SK-N-SH (cell line): ENCODE measurements at regions not wholly inside any gene's neighbourhood (a gene's known extent, or its start where the extent isn't known, plus 50 kb on each side); places are given as distances from the start of the nearest gene placed in this dataset.

Experiments used
- CHD2 ChIP-seq: fragments of 150-350 bp; IDR thresholded peaks from 2 replicates; pipeline ENCODE4 v1.6.1; 2018; ENCODE audit warnings: low read length; ENCODE audit not compliant: partially characterized antibody
- EP300 ChIP-seq, 2 experiments: IDR thresholded peaks; 2 replicates each; pipeline versions ENCODE4 v1.4.0 to v1.6.1; 2012; ENCODE audit warnings: borderline replicate concordance in 1 of 2, low read depth in 1 of 2, low read length in 1 of 2
- EZH2phosphoT487 ChIP-seq: fragments of 200-600 bp; sonication (generic); IDR thresholded peaks from 2 replicates; pipeline ENCODE4 v1.6.1; 2017; ENCODE audit warnings: low read depth, mixed run types, mild to moderate bottlenecking, antibody characterized with exemption, moderate library complexity, borderline replicate concordance
- FOSL2 ChIP-seq: IDR thresholded peaks from 2 replicates; pipeline ENCODE4 v1.4.0; 2012; ENCODE audit warnings: low read depth, mild to moderate bottlenecking, moderate library complexity, borderline replicate concordance
- FOXJ3 ChIP-seq: sonication (generic); formaldehyde crosslinking; IDR thresholded peaks from 2 replicates; pipeline ENCODE4 v1.5.1; 2020; ENCODE audit warnings: mild to moderate bottlenecking, missing genetic modification reagents
- FOXM1 ChIP-seq: IDR thresholded peaks from 2 replicates; pipeline ENCODE4 v1.4.0; 2012; ENCODE audit warnings: low read depth, mild to moderate bottlenecking
- JUND ChIP-seq: IDR thresholded peaks from 2 replicates; pipeline ENCODE4 v1.4.0; 2012
- NFIC ChIP-seq: IDR thresholded peaks from 2 replicates; pipeline ENCODE4 v1.4.0; 2012; ENCODE audit warnings: borderline replicate concordance
- POLR2AphosphoS5 ChIP-seq: IDR thresholded peaks from 2 replicates; pipeline ENCODE4 v1.6.1; 2012; ENCODE audit warnings: low read depth, low read length
- RAD21 ChIP-seq: IDR thresholded peaks from 2 replicates; pipeline ENCODE4 v1.6.1; 2012; ENCODE audit warnings: mild to moderate bottlenecking, low read length
- RFX5 ChIP-seq: IDR thresholded peaks from 2 replicates; pipeline ENCODE4 v1.6.1; 2012; ENCODE audit warnings: mild to moderate bottlenecking, improper control_type of control experiment, low read length
- RXRA ChIP-seq: IDR thresholded peaks from 2 replicates; pipeline ENCODE4 v1.4.0; 2012; ENCODE audit warnings: low read depth, mild to moderate bottlenecking, borderline replicate concordance
- SIN3A ChIP-seq: IDR thresholded peaks from 2 replicates; pipeline ENCODE4 v1.6.1; 2012; ENCODE audit warnings: low read depth, mild to moderate bottlenecking, low read length, moderate library complexity, borderline replicate concordance
- SMC3 ChIP-seq: IDR thresholded peaks from 2 replicates; pipeline ENCODE4 v1.6.1; 2012; ENCODE audit warnings: low read depth, low read length, improper control_type of control experiment
- TAF1 ChIP-seq: IDR thresholded peaks from 2 replicates; pipeline ENCODE4 v1.6.1; 2012; ENCODE audit warnings: low read depth, mild to moderate bottlenecking, low read length, moderate library complexity, borderline replicate concordance
- TEAD4 ChIP-seq: IDR thresholded peaks from 2 replicates; pipeline ENCODE4 v1.4.0; 2012; ENCODE audit warnings: mild to moderate bottlenecking, borderline replicate concordance; ENCODE audit not compliant: insufficient read depth
- YY1 ChIP-seq: IDR thresholded peaks from 2 replicates; pipeline ENCODE4 v1.4.0; 2012; ENCODE audit warnings: low read depth, mild to moderate bottlenecking
- TF ChIP-seq, protein P1 (sequence below): IDR thresholded peaks from 2 replicates; pipeline ENCODE4 v1.4.0; 2012; ENCODE audit warnings: low read depth, borderline replicate concordance
- TF ChIP-seq, protein P2 (sequence below): fragments of 150-350 bp; IDR thresholded peaks from 2 replicates; pipeline ENCODE4 v1.6.1; 2016; ENCODE audit warnings: mild to moderate bottlenecking, low read depth, low read length
- TF ChIP-seq, protein P3 (sequence below): fragments of 150-350 bp; IDR thresholded peaks from 2 replicates; pipeline ENCODE4 v1.6.1; 2017; ENCODE audit warnings: antibody characterized with exemption, low read length, low read depth, borderline replicate concordance
- TF ChIP-seq, protein P4 (sequence below): IDR thresholded peaks from 2 replicates; pipeline ENCODE4 v1.4.0; 2012; ENCODE audit warnings: low read depth, borderline replicate concordance
- TF ChIP-seq, protein P5 (sequence below): fragments of 200-600 bp; sonication (generic); IDR thresholded peaks from 2 replicates; pipeline ENCODE4 v1.6.1; 2017; ENCODE audit warnings: antibody characterized with exemption, mild to moderate bottlenecking, moderate library complexity

DNA sequence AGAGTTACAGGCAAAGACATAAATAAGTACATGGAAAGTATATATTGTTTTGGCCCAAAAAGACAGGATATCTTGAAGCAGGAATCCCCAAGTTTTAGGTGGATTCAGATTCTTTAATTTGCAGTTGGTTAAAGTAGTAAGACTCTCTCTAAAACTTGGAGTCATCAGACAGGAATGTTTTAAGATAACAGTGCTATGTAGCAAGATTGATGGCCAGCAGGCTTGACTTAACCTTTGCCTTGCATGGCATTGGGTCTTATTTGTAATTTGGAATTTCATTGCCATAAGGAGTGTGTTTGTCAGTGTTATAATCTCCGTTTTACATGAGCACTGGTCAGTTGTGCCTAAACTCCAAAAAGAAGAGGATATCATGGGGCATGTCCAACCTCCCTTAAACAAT is 727.6 kb upstream of the CHRM3 start (continued):
- peak; percentile 20; the same call in 1 of the 2 replicates for TF ChIP-seq NFIC
- TF ChIP-seq, protein P1, sequence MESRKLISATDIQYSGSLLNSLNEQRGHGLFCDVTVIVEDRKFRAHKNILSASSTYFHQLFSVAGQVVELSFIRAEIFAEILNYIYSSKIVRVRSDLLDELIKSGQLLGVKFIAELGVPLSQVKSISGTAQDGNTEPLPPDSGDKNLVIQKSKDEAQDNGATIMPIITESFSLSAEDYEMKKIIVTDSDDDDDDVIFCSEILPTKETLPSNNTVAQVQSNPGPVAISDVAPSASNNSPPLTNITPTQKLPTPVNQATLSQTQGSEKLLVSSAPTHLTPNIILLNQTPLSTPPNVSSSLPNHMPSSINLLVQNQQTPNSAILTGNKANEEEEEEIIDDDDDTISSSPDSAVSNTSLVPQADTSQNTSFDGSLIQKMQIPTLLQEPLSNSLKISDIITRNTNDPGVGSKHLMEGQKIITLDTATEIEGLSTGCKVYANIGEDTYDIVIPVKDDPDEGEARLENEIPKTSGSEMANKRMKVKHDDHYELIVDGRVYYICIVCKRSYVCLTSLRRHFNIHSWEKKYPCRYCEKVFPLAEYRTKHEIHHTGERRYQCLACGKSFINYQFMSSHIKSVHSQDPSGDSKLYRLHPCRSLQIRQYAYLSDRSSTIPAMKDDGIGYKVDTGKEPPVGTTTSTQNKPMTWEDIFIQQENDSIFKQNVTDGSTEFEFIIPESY: no peak
- 0 out of 4 replicates have a peak, but pooled peaks of 1 of the 2 experiments have one; percentile 13 for TF ChIP-seq EP300 (IDR thresholded peaks at IDR 0.05; ENCODE audit: borderline replicate concordance in 1 of 2, low read depth in 1 of 2, low read length in 1 of 2)
- peak; percentile 19; the same call in 1 of the 2 replicates for TF ChIP-seq TEAD4
- TF ChIP-seq SMC3: no peak
- no peak for TF ChIP-seq SIN3A
- no peak for TF ChIP-seq POLR2AphosphoS5
- TF ChIP-seq, protein P2, sequence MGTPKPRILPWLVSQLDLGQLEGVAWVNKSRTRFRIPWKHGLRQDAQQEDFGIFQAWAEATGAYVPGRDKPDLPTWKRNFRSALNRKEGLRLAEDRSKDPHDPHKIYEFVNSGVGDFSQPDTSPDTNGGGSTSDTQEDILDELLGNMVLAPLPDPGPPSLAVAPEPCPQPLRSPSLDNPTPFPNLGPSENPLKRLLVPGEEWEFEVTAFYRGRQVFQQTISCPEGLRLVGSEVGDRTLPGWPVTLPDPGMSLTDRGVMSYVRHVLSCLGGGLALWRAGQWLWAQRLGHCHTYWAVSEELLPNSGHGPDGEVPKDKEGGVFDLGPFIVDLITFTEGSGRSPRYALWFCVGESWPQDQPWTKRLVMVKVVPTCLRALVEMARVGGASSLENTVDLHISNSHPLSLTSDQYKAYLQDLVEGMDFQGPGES: no peak
- no peak for TF ChIP-seq EZH2phosphoT487
- no peak for TF ChIP-seq CHD2
- TF ChIP-seq, protein P3, sequence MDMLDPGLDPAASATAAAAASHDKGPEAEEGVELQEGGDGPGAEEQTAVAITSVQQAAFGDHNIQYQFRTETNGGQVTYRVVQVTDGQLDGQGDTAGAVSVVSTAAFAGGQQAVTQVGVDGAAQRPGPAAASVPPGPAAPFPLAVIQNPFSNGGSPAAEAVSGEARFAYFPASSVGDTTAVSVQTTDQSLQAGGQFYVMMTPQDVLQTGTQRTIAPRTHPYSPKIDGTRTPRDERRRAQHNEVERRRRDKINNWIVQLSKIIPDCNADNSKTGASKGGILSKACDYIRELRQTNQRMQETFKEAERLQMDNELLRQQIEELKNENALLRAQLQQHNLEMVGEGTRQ: no peak
- TF ChIP-seq JUND: peak; percentile 42; the same call in 1 of the 2 replicates
- TF ChIP-seq YY1: no peak
- TF ChIP-seq RAD21: no peak
- TF ChIP-seq, protein P4, sequence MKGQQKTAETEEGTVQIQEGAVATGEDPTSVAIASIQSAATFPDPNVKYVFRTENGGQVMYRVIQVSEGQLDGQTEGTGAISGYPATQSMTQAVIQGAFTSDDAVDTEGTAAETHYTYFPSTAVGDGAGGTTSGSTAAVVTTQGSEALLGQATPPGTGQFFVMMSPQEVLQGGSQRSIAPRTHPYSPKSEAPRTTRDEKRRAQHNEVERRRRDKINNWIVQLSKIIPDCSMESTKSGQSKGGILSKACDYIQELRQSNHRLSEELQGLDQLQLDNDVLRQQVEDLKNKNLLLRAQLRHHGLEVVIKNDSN: no peak
- TF ChIP-seq TAF1: no peak
- no peak for TF ChIP-seq FOXM1
- peak; percentile 61 for TF ChIP-seq RXRA
- TF ChIP-seq FOXJ3 (CRISPR knock-in tag): no peak
- 0 out of 2 replicates have a peak, but pooled peaks have one; percentile 34 for TF ChIP-seq FOSL2
- TF ChIP-seq, protein P5, sequence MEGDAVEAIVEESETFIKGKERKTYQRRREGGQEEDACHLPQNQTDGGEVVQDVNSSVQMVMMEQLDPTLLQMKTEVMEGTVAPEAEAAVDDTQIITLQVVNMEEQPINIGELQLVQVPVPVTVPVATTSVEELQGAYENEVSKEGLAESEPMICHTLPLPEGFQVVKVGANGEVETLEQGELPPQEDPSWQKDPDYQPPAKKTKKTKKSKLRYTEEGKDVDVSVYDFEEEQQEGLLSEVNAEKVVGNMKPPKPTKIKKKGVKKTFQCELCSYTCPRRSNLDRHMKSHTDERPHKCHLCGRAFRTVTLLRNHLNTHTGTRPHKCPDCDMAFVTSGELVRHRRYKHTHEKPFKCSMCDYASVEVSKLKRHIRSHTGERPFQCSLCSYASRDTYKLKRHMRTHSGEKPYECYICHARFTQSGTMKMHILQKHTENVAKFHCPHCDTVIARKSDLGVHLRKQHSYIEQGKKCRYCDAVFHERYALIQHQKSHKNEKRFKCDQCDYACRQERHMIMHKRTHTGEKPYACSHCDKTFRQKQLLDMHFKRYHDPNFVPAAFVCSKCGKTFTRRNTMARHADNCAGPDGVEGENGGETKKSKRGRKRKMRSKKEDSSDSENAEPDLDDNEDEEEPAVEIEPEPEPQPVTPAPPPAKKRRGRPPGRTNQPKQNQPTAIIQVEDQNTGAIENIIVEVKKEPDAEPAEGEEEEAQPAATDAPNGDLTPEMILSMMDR: no peak
- TF ChIP-seq RFX5: no peak
